NB4 (cell line): ENCODE measurements at regions not wholly inside any gene's neighbourhood (a gene's known extent, or its start where the extent isn't known, plus 50 kb on each side); places are given as distances from the start of the nearest gene placed in this dataset.

ENCODE experiments used
- CTCF ChIP-seq: IDR thresholded peaks from one replicate; pipeline ENCODE4 v1.5.1; 2012; ENCODE audit warnings: low read depth, low read length
- POLR2A ChIP-seq: IDR thresholded peaks from 2 replicates; pipeline ENCODE4 v1.6.1; 2011; ENCODE audit warnings: mild to moderate bottlenecking; ENCODE audit not compliant: insufficient read length; ENCODE audit errors: extremely low read depth

- TF ChIP-seq CTCF (no peak), POLR2A (no peak)
Measured at GRCh38 chr4:167475951-167476350, 241.7 kb upstream of the SPOCK3 start.
